ENCODE measurements at regions not wholly inside any gene's neighbourhood (a gene's known extent, or its start where the extent isn't known, plus 50 kb on each side); places are given as distances from the start of the nearest gene placed in this dataset.

DNA sequence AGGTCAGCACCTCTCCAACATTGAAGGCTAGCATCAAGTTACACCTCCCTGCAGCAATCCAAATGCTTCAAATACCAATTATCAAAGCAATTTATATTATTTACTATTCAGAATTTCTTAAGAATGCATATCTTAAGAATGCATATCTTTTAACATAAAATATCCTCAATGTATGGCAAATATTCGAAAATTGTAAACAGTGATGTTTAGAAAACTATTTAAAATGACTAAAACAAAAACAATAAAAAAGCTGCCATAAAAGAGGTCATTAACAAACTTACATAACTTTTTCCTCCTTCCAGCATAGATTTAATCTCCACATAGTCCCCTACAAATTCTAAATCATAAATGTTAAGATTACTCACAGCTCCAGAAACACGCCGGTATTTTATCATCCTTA, 85.1 kb upstream of the SOX6 start:
- DNase-seq (ENCODE audit: low read depth): no peak
- H3K4me3 ChIP-seq (ENCODE audit: low read depth, low read length): no peak overlapping the region
- TF ChIP-seq, protein P1, sequence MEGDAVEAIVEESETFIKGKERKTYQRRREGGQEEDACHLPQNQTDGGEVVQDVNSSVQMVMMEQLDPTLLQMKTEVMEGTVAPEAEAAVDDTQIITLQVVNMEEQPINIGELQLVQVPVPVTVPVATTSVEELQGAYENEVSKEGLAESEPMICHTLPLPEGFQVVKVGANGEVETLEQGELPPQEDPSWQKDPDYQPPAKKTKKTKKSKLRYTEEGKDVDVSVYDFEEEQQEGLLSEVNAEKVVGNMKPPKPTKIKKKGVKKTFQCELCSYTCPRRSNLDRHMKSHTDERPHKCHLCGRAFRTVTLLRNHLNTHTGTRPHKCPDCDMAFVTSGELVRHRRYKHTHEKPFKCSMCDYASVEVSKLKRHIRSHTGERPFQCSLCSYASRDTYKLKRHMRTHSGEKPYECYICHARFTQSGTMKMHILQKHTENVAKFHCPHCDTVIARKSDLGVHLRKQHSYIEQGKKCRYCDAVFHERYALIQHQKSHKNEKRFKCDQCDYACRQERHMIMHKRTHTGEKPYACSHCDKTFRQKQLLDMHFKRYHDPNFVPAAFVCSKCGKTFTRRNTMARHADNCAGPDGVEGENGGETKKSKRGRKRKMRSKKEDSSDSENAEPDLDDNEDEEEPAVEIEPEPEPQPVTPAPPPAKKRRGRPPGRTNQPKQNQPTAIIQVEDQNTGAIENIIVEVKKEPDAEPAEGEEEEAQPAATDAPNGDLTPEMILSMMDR (conservative IDR thresholded peaks at IDR 0.05; ENCODE audit: low read depth, low read length): no peak

GRCh38 chr11:16440136-16440535, 83.8 kb upstream of the SOX6 start:
- TF ChIP-seq, protein P1 (conservative IDR thresholded peaks at IDR 0.05; ENCODE audit: low read depth, low read length): no peak

DNA sequence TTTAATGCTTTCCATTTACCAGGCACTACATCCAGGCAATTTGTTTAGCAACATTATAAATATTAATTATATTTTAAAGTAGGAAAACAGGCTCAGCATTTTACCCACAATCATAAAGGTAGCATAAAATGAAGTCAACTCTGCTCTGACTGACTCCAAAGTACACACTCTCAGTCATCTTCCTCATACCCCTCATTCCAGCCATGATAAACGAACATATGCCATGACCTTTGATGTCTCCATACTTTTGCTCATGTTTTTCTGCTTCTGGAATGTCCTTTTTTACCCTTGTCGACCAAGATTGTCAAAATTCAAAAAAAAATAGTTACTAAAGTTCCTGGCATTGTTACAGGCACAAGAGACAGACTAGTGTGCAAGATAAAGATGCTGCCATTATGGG, 77.7 kb upstream of the SOX6 start:
- DNase-seq (ENCODE audit: low read depth): no peak
- H3K4me3 ChIP-seq (ENCODE audit: low read depth, low read length): no peak overlapping the region
- TF ChIP-seq, protein P1 (conservative IDR thresholded peaks at IDR 0.05; ENCODE audit: low read depth, low read length): no peak

More at GRCh38 chr11:16440136-16440535, 83.8 kb upstream of the SOX6 start:
- DNase-seq (ENCODE audit: low read depth): no peak
- no peak overlapping the region for H3K4me3 ChIP-seq (ENCODE audit: low read depth, low read length)

DNA sequence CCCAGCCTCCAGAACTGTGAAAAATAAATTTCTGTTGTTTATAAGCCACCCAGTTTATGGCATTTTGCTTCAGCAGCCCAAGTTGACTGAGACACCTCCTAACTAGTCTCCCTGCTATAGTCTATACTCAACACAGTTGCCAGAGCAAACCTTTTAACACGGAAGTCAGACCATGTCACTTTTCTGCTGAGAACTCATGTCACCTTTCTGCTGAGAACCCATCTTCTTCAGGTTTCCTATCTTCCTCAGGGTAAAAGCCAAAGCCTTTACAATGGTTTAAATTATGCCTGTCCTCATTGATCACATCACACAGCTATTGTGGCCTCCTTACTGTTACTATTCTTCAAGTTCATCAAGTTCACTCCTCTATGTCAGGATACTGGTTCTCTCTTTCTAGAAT, 74.3 kb upstream of the SOX6 start:
- TF ChIP-seq, protein P1 (conservative IDR thresholded peaks at IDR 0.05; ENCODE audit: low read depth, low read length): no peak
- no peak overlapping the region for H3K4me3 ChIP-seq (ENCODE audit: low read depth, low read length)
- no peak for DNase-seq (ENCODE audit: low read depth)

DNA sequence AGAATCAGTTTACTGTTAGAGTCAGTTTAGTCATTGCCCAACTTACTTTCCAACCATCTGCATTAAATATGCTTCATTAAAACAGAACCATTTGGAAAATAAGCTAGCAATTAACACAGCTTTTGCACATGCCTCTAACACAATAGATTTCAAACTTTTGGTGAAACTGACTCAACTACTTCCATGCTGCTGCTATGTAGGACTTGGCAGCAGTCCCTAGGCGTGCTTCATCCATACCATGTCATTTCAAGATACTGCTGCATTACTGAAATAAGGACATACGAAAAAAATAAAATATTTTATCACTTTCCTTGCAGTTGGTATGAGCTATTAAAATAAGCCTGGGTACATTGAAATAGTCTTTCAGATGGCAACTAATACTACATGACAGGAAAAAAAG, 65.5 kb upstream of the SOX6 start:
- no peak overlapping the region for H3K4me3 ChIP-seq (ENCODE audit: low read depth, low read length)
- TF ChIP-seq, protein P1 (conservative IDR thresholded peaks at IDR 0.05; ENCODE audit: low read depth, low read length): no peak
- DNase-seq (ENCODE audit: low read depth): no peak

DNA sequence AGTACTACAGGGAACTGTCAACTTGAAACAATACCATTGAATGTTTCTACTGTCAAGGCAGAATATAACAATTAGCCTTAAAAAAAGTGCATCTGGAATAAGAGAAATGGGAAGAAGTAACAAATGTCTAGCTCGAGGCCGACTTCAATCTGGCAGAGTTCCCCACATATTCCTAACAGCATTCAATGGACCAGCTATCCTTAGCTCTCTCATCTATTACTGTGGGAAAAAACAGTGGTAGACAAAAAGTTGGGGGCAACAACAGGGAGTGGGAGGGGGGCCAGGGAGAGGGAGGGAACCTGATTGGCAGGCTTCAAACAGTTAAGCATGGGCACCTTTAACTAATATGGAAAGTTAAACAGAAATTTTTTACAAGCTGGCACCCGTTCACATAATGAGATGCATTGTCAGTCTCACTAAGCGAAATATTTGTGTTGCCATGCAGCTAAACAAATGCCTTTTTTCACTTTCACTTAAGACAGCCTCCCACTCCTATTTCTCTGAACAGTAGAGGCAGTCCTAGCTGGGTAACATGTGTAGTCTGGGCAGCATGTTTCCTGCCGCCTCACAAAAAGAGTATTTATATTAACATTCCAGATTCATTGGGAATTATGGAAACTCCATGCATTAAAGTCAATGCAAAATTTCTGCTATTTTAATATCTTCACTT, 62.2 kb upstream of the SOX6 start:
- H3K4me3 ChIP-seq (ENCODE audit: low read depth, low read length): no peak overlapping the region
- DNase-seq (ENCODE audit: low read depth): no peak
- TF ChIP-seq, protein P1 (conservative IDR thresholded peaks at IDR 0.05; ENCODE audit: low read depth, low read length): no peak

DNA sequence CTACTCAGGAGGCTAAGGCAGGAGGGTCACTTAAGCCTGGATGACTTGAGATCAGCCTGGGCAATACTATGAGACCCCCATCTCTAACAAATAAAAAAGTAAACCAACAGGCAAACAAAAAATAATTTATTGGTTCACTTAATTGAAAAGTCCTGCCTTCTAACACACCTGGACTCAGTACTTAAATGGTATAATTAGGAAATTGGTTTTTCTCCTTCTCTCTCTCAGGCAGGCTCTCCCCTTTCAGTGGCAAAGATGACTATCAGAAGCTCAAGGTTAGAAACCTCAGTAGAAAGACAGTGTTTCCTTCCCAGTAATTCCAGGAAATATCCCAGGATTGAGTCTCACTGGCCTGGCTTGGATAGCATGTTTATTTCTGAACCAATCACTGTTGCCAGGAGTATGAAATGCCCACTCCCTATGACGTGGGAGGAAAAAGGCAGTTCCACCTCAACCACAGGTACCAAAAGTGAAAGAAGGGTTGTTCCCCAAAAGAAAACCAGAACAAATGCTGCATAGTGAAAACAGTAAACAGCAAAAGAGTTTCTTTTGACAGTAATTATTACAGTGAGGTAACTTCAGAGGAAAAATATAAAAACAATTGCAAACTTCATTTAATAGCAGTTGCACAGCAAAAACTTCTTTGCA, 56.3 kb upstream of the SOX6 start:
- TF ChIP-seq, protein P1 (conservative IDR thresholded peaks at IDR 0.05; ENCODE audit: low read depth, low read length): no peak
- DNase-seq (ENCODE audit: low read depth): no peak
- no peak overlapping the region for H3K4me3 ChIP-seq (ENCODE audit: low read depth, low read length)
